Mucosa of rectum (tissue), 2 donors: ENCODE measurements at regions not wholly inside any gene's neighbourhood (a gene's known extent, or its start where the extent isn't known, plus 50 kb on each side); places are given as distances from the start of the nearest gene placed in this dataset.

Experiments
- H3K27ac ChIP-seq, 2 donors: one replicate each; pipeline ENCODE4 v1.7.0; 2013; ENCODE audit warnings: inconsistent platforms in 2 of 2, low read depth in 2 of 2, low read length in 2 of 2
- H3K27me3 ChIP-seq, 2 donors: one replicate each; pipeline ENCODE4 v1.7.0; 2013; ENCODE audit warnings: low read length in 2 of 2; ENCODE audit not compliant: control insufficient read depth in 2 of 2, insufficient read depth in 2 of 2
- H3K36me3 ChIP-seq, 2 donors: one replicate each; pipeline ENCODE4 v1.7.0; 2013; ENCODE audit warnings: low read length in 2 of 2; ENCODE audit not compliant: control insufficient read depth in 2 of 2, insufficient read depth in 2 of 2
- H3K4me1 ChIP-seq, 2 donors: one replicate each; pipeline ENCODE4 v1.7.0; 2013; ENCODE audit warnings: low read length in 2 of 2, mild to moderate bottlenecking in 1 of 2; ENCODE audit not compliant: control insufficient read depth in 2 of 2, insufficient read depth in 2 of 2
- H3K4me3 ChIP-seq, 2 donors: one replicate each; pipeline ENCODE4 v1.7.0; 2013; ENCODE audit warnings: low read length in 2 of 2
- H3K9ac ChIP-seq, 2 donors: one replicate each; pipeline ENCODE4 v1.7.0; 2013; ENCODE audit warnings: low read length in 2 of 2, low read depth in 1 of 2, mild to moderate bottlenecking in 1 of 2
- H3K9me3 ChIP-seq, 2 donors: one replicate each; pipeline ENCODE4 v1.7.0; 2013; ENCODE audit warnings: low read length in 2 of 2; ENCODE audit not compliant: control insufficient read depth in 2 of 2
- donor health status: healthy.
- donor health status: Normal muscosa, but diverticular disease.

GRCh38 chr2:121055501-121055900 is 229.5 kb downstream of the TFCP2L1 start:
- H3K9me3 ChIP-seq = no peaks in the 10 kb centered on the region
- H3K27ac ChIP-seq = no peak overlapping the region
- peaks cover 0 to 3% of the 10 kb centered on the region in 2 donors for H3K27me3 ChIP-seq
- H3K9ac ChIP-seq = no peak overlapping the region
- no peaks in the 10 kb centered on the region for H3K36me3 ChIP-seq
- no peak overlapping the region for H3K4me3 ChIP-seq
- no peaks in the 10 kb centered on the region for H3K4me1 ChIP-seq

- Histone ChIP-seq H3K4me1 (no peaks in the 10 kb centered on the region), H3K27ac (no peak overlapping the region), H3K36me3 (no peaks in the 10 kb centered on the region), H3K9ac (no peak overlapping the region), H3K4me3 (no peak overlapping the region), H3K27me3 (peaks cover 0 to 3% of the 10 kb centered on the region in 2 donors), H3K9me3 (no peaks in the 10 kb centered on the region)
Observed at GRCh38 chr2:121058852-121059558, 226.0 kb downstream of the TFCP2L1 start.

DNA sequence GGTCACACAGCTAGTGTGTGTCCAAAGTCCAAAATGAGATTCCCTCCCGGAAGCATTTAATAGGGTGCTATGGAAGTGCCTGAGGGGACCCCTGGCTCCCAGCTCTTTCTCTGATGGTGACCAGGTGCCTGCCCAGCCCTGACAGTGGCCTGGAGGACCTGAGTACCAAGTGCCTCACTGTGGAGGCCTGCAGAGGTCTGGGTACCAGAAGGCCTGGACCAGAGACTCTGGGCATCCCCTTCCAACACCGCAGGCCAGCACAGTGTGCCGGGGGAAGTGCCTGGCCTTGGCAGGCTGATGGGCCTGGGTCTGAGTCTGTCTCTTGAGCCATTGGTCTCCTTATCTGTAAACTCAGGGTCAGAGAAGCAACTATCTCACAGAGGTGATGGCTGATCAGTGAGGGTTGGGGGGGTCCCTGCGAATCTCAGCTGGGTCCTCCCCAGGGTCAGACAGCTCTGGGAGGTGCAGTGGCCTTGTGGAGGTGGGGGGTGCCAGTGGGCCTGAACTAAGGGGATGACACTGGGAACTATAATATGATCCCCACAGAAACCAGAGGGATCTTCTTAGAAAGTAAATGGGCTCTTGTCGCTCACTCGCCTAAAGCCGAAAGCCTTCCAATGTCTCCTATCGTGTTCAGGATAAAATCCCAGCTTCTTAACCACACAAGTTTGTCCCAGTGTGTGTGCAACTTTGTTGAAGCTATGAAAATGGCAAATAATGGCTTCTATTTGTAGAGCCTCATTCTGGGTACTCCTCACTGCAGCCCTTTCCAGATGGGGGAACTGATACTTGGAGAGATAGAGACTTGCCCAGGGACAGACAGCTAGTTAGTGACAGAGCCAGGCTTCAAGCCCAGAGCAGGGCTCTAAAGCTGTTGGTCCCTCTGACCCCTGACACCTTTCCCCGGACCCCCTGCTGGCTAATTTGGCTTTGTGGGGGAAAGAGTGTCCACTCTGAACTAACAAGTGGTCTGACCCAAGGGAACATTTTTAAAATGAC is 225.1 kb downstream of the TFCP2L1 start:
- Histone ChIP-seq H3K27ac (no peak overlapping the region), H3K36me3 (no peaks in the 10 kb centered on the region), H3K9me3 (no peaks in the 10 kb centered on the region), H3K27me3 (peaks cover 0 to 3% of the 10 kb centered on the region in 2 donors), H3K9ac (no peak overlapping the region), H3K4me3 (no peak overlapping the region), H3K4me1 (no peaks in the 10 kb centered on the region)

DNA sequence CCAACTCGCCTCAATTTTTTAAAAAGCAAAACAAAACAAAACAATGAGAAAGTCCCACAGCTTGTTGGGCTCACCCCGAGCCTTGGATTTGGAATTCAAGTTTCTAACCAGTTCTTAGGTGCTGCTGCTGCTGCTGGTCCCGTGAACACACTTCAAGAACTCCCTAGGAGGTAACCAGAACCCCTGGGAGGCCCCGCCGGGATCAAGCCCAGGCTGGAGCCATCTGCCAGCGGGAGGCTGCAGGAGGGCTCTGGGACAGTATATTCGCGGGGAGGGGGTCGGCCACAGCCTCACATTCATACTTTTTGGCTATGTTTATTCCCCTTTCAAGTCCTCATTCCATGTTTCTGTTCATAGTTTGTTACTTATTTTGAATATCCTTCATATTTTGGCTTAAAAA is 223.4 kb downstream of the TFCP2L1 start:
- no peak overlapping the region for H3K27ac ChIP-seq
- no peaks in the 10 kb centered on the region for H3K9me3 ChIP-seq
- H3K4me3 ChIP-seq = no peak overlapping the region
- peaks cover 0 to 3% of the 10 kb centered on the region in 2 donors for H3K27me3 ChIP-seq
- no peak overlapping the region for H3K9ac ChIP-seq
- no peaks in the 10 kb centered on the region for H3K4me1 ChIP-seq
- no peaks in the 10 kb centered on the region for H3K36me3 ChIP-seq

DNA sequence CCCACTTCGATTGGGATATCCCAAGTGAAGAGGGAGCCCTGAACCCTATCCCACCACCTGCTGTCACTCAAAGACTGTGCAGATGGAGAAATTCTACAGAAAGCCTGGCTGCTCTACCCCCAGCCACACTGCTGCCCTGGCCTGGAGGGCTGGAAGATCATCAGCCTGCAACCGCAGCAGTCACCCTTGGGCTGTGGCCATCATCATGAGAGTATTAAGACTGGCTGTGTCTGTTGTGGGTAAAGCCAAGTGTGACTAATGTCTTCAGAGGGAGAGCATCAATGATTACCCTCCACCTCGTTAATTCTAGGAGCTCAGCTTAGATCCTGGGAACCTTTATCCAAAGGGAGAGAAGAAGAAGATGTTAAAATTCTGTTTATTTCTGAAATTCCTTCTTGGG is 221.5 kb downstream of the TFCP2L1 start:
- Histone ChIP-seq H3K4me3 (no peak overlapping the region), H3K27ac (no peak overlapping the region), H3K9me3 (no peaks in the 10 kb centered on the region), H3K36me3 (no peaks in the 10 kb centered on the region), H3K27me3 (peaks cover 0 to 3% of the 10 kb centered on the region in 2 donors), H3K4me1 (no peaks in the 10 kb centered on the region), H3K9ac (no peak overlapping the region)

DNA sequence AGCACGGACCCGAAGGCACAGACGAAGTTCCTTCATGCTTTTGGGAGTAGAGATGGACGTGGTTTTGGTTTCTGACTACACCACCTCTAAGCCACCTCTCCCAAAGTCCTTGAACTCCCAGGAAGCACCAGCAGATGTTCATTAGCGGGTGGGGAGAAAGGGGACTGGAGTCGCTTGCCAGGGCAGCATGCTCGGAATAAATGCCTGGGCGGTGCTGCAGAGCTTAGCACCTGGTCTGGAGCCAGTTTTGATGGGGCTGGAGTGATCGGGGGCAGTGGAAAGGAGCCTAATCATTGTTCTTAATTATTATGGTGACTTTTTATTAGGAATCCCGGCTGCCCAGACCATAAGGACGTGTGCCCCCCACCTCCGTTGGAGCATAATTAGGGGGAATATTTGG is 220.8 kb downstream of the TFCP2L1 start:
- Histone ChIP-seq H3K9ac (no peak overlapping the region), H3K4me3 (no peak overlapping the region)

GRCh38 chr2:121065239-121065638 is 219.8 kb downstream of the TFCP2L1 start:
- no peaks in the 10 kb centered on the region for H3K9me3 ChIP-seq
- H3K27me3 ChIP-seq = peaks cover 0 to 3% of the 10 kb centered on the region in 2 donors
- no peak overlapping the region for H3K4me3 ChIP-seq
- no peak overlapping the region for H3K9ac ChIP-seq
- H3K27ac ChIP-seq = no peak overlapping the region
- no peaks in the 10 kb centered on the region for H3K4me1 ChIP-seq
- H3K36me3 ChIP-seq = no peaks in the 10 kb centered on the region

More for the DNA sequence above, 220.8 kb downstream of the TFCP2L1 start:
- Histone ChIP-seq H3K27ac (no peak overlapping the region), H3K4me1 (no peaks in the 10 kb centered on the region), H3K27me3 (peaks cover 0 to 3% of the 10 kb centered on the region in 2 donors), H3K9me3 (no peaks in the 10 kb centered on the region), H3K36me3 (no peaks in the 10 kb centered on the region)

- no peak overlapping the region for H3K4me3 ChIP-seq
- H3K9me3 ChIP-seq = no peaks in the 10 kb centered on the region
- H3K4me1 ChIP-seq = no peaks in the 10 kb centered on the region
- no peaks in the 10 kb centered on the region for H3K36me3 ChIP-seq
- no peak overlapping the region for H3K27ac ChIP-seq
- no peak overlapping the region for H3K9ac ChIP-seq
- peaks cover 0 to 3% of the 10 kb centered on the region in 2 donors for H3K27me3 ChIP-seq
Observed at GRCh38 chr2:121066526-121066925, 218.5 kb downstream of the TFCP2L1 start.

GRCh38 chr2:121068851-121069250 is 216.2 kb downstream of the TFCP2L1 start:
- no peaks in the 10 kb centered on the region for H3K36me3 ChIP-seq
- H3K27ac ChIP-seq = no peak overlapping the region
- H3K9ac ChIP-seq = no peak overlapping the region
- no peak overlapping the region for H3K4me3 ChIP-seq
- no peaks in the 10 kb centered on the region for H3K9me3 ChIP-seq
- peaks cover 0 to 20% of the 10 kb centered on the region in 2 donors for H3K27me3 ChIP-seq
- H3K4me1 ChIP-seq = no peaks in the 10 kb centered on the region

GRCh38 chr2:121069434-121069969 is 215.5 kb downstream of the TFCP2L1 start:
- H3K27me3 ChIP-seq = peaks cover 4 to 26% of the 10 kb centered on the region in 2 donors
- no peak overlapping the region for H3K27ac ChIP-seq
- no peak overlapping the region for H3K4me3 ChIP-seq

More at GRCh38 chr2:121069434-121069969, 215.5 kb downstream of the TFCP2L1 start:
- H3K9ac ChIP-seq = no peak overlapping the region
- no peaks in the 10 kb centered on the region for H3K4me1 ChIP-seq
- no peaks in the 10 kb centered on the region for H3K9me3 ChIP-seq
- H3K36me3 ChIP-seq = no peaks in the 10 kb centered on the region
